ENCODE measurements at regions not wholly inside any gene's neighbourhood (a gene's known extent, or its start where the extent isn't known, plus 50 kb on each side); places are given as distances from the start of the nearest gene placed in this dataset.
A peak's percentile ranks its signal among the peaks of the same experiment; 100 is the strongest.

DNA sequence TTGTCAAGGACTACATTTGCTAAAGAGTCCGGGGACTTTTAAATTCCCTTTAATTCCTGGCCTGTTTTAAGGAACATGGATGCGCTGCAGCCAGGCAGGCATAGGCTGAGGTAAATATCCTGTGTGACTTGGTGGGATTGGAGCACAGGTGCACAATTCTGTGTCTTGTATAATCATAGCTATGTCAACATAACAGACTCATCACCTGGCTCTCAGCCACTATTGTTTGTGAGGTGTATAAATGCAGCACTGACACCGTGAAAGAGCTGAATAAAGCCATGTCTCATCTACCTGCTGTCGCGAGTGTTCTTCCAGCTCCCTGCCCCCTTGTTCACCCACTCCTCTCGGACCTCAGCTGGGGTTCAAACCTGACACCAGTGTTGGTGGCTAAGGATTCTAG lies 109.7 kb downstream of the MFSD1 start:
- H3K27ac Mint-ChIP-seq (ENCODE audit: unreplicated experiment): no peak overlapping the region

DNA sequence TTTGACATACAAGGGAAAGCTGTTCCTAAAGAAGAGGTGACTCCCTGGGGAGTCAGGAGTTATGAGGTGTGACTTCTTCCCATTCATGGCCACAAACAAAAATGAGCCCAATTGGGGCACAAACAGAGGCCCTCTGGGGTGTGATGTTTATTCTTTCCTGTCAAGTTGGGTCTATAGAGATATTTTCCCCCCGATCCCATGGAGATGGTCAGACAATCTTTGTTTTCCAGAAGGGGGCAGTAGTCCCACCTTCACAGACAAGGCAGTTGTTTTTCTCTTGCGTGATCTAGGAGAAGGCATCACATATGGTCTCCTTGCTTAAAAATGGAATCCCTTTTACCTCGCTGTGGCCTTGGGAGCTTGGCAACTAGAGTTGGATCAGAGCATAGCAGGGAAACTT lies 110.3 kb downstream of the MFSD1 start:
- H3K9me3 Mint-ChIP-seq (ENCODE audit: unreplicated experiment): no peaks in the 10 kb centered on the region
- DNase-seq: no peak
- H3K27me3 Mint-ChIP-seq (ENCODE audit: unreplicated experiment): no peaks in the 10 kb centered on the region
- no peak overlapping the region for H3K27ac Mint-ChIP-seq (ENCODE audit: unreplicated experiment)
- H3K4me1 Mint-ChIP-seq (ENCODE audit: low read depth, unreplicated experiment): no peaks in the 10 kb centered on the region
- no peak overlapping the region for H3K4me3 Mint-ChIP-seq (ENCODE audit: unreplicated experiment)
- TF ChIP-seq, protein P1, sequence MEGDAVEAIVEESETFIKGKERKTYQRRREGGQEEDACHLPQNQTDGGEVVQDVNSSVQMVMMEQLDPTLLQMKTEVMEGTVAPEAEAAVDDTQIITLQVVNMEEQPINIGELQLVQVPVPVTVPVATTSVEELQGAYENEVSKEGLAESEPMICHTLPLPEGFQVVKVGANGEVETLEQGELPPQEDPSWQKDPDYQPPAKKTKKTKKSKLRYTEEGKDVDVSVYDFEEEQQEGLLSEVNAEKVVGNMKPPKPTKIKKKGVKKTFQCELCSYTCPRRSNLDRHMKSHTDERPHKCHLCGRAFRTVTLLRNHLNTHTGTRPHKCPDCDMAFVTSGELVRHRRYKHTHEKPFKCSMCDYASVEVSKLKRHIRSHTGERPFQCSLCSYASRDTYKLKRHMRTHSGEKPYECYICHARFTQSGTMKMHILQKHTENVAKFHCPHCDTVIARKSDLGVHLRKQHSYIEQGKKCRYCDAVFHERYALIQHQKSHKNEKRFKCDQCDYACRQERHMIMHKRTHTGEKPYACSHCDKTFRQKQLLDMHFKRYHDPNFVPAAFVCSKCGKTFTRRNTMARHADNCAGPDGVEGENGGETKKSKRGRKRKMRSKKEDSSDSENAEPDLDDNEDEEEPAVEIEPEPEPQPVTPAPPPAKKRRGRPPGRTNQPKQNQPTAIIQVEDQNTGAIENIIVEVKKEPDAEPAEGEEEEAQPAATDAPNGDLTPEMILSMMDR (IDR thresholded peaks at IDR 0.05; ENCODE audit: partially characterized antibody, unreplicated experiment): no peak
- H3K36me3 Mint-ChIP-seq (ENCODE audit: unreplicated experiment): no peaks in the 10 kb centered on the region

More for the DNA sequence above, 109.7 kb downstream of the MFSD1 start:
- TF ChIP-seq, protein P1 (IDR thresholded peaks at IDR 0.05; ENCODE audit: partially characterized antibody, unreplicated experiment): no peak
- DNase-seq: no peak
- Mint-ChIP-seq H3K9me3 (ENCODE audit: unreplicated experiment) (no peaks in the 10 kb centered on the region), H3K4me1 (ENCODE audit: low read depth, unreplicated experiment) (no peaks in the 10 kb centered on the region), H3K4me3 (ENCODE audit: unreplicated experiment) (no peak overlapping the region), H3K27me3 (ENCODE audit: unreplicated experiment) (no peaks in the 10 kb centered on the region), H3K36me3 (ENCODE audit: unreplicated experiment) (no peaks in the 10 kb centered on the region)

DNA sequence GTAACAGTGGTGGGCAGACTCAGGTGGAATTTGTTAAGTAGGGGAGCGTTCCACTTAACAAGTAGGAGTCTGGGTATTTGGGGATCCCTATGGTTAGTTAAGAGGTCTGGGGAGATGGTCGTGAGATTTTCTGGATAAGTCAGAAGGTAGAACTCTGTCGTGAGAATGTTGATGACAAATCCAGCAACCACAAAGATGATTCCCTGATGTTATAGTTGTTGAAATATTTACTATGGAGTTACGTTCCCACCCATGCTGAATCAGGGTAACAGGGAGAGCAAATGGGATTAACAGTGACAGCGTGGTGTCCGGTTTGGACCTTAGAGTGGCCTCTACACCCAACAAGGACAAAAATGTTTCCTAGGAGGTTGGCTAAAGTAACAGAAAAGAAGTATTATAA lies 110.8 kb downstream of the MFSD1 start:
- Mint-ChIP-seq H3K9me3 (ENCODE audit: unreplicated experiment) (no peaks in the 10 kb centered on the region), H3K4me1 (ENCODE audit: low read depth, unreplicated experiment) (no peaks in the 10 kb centered on the region), H3K36me3 (ENCODE audit: unreplicated experiment) (no peaks in the 10 kb centered on the region), H3K27ac (ENCODE audit: unreplicated experiment) (no peak overlapping the region), H3K4me3 (ENCODE audit: unreplicated experiment) (no peak overlapping the region), H3K27me3 (ENCODE audit: unreplicated experiment) (no peaks in the 10 kb centered on the region)
- TF ChIP-seq, protein P1 (IDR thresholded peaks at IDR 0.05; ENCODE audit: partially characterized antibody, unreplicated experiment): no peak
- no peak for DNase-seq

DNA sequence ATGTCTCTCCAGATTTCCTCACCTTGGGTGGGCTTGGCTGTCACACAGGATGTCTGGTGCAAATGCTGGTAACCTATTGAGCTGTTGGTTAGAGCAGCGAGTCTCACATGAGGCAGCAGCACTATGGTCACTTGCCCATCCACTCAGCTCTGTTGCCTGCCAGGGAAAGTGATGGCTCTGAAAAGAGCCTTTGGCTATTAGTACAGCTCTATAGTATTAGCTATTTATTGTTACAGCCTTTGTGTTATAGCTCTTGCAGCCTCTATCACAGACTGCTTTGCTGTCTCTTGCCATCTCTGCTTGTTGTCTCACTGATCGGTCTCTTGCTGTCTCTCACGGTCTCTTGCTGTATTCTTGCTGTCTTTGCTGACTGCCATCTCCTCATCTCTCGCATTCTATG lies 114.3 kb downstream of the MFSD1 start:
- Mint-ChIP-seq H3K27me3 (ENCODE audit: unreplicated experiment) (no peaks in the 10 kb centered on the region), H3K36me3 (ENCODE audit: unreplicated experiment) (no peaks in the 10 kb centered on the region), H3K4me3 (ENCODE audit: unreplicated experiment) (no peak overlapping the region), H3K4me1 (ENCODE audit: low read depth, unreplicated experiment) (peaks cover 7% of the 10 kb centered on the region), H3K9me3 (ENCODE audit: unreplicated experiment) (no peaks in the 10 kb centered on the region), H3K27ac (ENCODE audit: unreplicated experiment) (no peak overlapping the region)
- DNase-seq: no peak
- TF ChIP-seq, protein P1 (IDR thresholded peaks at IDR 0.05; ENCODE audit: partially characterized antibody, unreplicated experiment): no peak

DNA sequence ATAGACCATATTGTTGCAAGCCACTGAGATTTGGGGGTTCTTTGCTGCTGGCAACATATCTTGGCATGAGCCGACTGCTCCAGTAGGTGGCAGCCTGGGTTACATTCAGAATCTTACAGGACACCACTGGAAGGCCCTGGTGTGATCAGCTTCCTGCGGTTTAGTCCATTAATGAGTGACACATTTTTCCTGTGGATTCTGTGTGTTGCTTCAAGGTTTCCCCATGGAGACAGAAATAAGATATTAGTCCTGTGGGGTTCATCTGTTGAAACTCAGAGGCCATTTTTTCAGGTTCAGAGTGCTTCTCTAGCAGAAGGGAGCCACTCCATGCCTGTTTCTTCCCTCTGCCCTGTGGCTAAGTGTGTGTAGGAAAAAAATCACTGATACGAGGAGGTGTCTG lies 116.2 kb downstream of the MFSD1 start:
- DNase-seq: peak; percentile 71
- Mint-ChIP-seq H3K36me3 (ENCODE audit: unreplicated experiment) (no peaks in the 10 kb centered on the region), H3K4me3 (ENCODE audit: unreplicated experiment) (no peak overlapping the region), H3K9me3 (ENCODE audit: unreplicated experiment) (no peaks in the 10 kb centered on the region), H3K27me3 (ENCODE audit: unreplicated experiment) (no peaks in the 10 kb centered on the region), H3K4me1 (ENCODE audit: low read depth, unreplicated experiment) (peaks cover 9% of the 10 kb centered on the region), H3K27ac (ENCODE audit: unreplicated experiment) (no peak overlapping the region)
- TF ChIP-seq, protein P1 (IDR thresholded peaks at IDR 0.05; ENCODE audit: partially characterized antibody, unreplicated experiment): peak; percentile 66
